ENCODE measurements at regions not wholly inside any gene's neighbourhood (a gene's known extent, or its start where the extent isn't known, plus 50 kb on each side); places are given as distances from the start of the nearest gene placed in this dataset.
"Not testable (repeated sequence)": the region's sequence is repeated elsewhere in the genome, so short reads cannot be mapped to it uniquely, and the experiment has no call there.

DNA sequence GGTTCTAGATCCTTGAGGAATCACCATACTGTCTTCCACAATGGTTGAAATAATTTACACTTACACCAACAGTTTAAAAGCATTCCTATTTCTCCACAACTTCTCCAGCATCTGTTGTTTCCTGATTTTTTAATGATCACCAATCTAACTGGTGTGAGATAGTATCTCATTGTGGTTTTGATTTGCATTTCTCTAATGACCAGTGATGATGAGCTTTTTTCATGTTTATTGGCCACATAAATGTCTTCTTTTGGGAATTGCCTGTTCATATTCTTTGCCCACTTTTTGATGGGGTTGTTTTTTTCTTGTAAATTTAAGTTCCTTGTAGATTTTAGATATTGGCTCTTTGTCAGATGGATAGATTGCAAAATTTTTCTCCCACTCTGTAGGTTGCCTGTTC is 138.2 kb downstream of the CXCL12 start:
- DNase-seq (ENCODE audit: low read depth in 2 of 3, low spot score in 2 of 3): not testable (repeated sequence)

DNA sequence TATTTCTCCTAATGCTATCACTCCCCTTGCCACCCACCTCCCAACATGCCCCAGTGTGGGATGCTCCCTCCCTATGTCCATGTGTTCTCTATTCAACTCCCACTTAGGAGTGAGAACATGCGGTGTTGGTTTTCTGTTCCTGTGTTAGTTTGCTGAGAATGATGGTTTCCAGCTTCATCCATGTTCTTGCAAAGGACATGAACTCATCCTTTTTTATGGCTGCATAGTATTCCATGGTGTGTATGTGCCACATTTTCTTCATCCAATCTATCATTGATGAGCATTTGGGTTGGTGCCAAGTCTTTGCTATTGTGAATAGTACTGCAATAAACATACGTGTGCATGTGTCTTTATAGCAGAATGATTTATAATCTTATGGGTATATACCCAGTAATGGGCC is 138.6 kb downstream of the CXCL12 start:
- DNase-seq (ENCODE audit: low read depth in 2 of 3, low spot score in 2 of 3): not testable (repeated sequence)

DNA sequence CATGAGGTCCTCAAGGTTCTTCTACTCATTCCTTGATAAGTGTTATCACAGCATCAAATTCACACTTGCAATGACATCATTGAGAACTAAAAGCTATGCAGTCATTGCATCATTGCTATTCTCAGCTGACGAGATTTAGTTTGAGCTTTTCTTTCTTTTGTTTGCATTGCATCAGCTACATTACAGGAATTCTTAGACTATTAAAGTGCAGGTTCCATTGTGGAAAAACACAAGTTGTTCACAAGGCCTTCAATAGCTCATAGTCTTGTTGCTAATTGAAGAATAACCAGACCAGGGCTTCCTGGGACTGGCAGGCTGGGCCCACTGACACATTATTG is 139.3 kb downstream of the CXCL12 start:
- DNase-seq (ENCODE audit: low read depth in 2 of 3, low spot score in 2 of 3): no peak

GRCh38 chr10:44244745-44245600 is 139.9 kb downstream of the CXCL12 start:
- no peak for DNase-seq (ENCODE audit: low read depth in 2 of 3, low spot score in 2 of 3)

GRCh38 chr10:44243851-44244510 is 140.9 kb downstream of the CXCL12 start:
- no peak for DNase-seq (ENCODE audit: low read depth in 2 of 3, low spot score in 2 of 3)

DNA sequence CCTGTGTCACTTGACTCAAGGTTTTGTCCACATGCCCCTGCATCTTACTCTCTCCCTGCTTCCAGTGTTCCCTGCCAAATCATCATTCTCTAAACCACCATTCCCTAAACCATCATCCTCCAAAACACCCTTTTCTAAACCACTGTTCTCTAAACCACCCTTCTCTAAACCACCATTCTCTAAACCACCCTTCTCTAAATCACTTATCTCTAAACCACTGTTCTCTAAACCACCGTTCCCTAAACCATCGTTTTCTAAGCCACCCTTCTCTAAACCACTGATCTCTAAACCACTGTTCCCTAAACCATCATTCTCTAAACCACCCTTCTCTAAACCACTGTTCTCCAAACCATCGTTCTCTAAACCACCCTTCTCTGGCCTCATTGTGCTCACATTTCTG is 142.1 kb downstream of the CXCL12 start:
- DNase-seq (ENCODE audit: low read depth in 2 of 3, low spot score in 2 of 3): no peak

DNA sequence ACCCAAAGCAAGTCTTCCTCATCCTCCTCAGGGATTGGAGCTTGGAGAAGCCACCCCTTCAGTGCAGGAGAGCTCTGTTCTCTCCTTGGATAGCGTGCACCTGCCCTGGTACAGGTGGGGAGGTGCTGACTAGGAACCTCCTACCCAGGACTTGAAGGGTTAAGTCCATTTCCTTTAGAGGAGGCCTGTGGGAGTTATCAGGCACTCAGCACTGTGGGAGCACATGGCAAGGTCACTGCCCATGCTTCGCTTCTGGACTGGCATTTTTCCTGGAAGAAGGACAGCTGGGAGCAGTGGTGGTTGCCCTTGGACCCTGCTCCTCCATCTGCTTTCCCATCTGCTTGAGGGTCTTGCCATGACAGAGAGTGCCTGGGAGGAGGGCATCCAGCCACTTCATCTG is 142.8 kb downstream of the CXCL12 start:
- no peak for DNase-seq (ENCODE audit: low read depth in 2 of 3, low spot score in 2 of 3)

GRCh38 chr10:44240584-44241205 is 144.2 kb downstream of the CXCL12 start:
- DNase-seq (ENCODE audit: low read depth in 2 of 3, low spot score in 2 of 3): no peak

- no peak for DNase-seq (ENCODE audit: low read depth in 2 of 3, low spot score in 2 of 3)
Observed at GRCh38 chr10:44238212-44238611, 146.7 kb downstream of the CXCL12 start.

DNA sequence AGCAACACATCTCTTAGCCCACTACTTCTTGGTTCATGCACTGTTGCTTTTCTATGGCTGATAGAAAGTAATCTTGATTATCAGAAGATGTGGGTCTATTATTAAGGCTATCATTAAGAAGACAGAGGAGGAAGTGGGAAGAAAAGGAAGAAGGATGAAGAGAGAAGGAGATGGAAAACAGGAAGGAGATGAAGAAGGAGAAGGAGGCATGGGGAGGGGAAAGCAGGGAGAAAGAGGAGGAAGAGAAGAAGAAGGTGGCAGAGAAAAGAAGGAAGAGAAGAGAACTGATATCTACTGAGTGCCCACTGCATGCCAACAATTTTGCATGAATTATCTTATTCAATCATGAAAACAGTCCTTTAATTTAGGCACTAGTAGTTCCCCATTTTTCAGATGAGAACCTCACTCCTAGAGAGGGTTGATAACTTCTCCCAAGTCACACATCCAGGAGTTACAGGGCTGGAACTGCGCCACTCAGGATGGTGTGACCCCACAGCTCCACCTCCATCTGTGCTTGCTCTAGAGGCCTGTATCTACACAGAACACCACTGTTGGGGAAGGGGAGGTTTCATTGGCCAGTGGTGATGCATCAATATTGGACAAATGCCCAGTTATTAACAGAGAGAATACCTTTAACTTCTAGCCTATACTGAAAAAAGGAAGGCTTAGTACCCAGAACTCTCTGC is 147.4 kb downstream of the CXCL12 start:
- no peak for DNase-seq (ENCODE audit: low read depth in 2 of 3, low spot score in 2 of 3)

GRCh38 chr10:44235363-44235762 is 149.5 kb downstream of the CXCL12 start:
- DNase-seq (ENCODE audit: low read depth in 2 of 3, low spot score in 2 of 3): no peak

DNA sequence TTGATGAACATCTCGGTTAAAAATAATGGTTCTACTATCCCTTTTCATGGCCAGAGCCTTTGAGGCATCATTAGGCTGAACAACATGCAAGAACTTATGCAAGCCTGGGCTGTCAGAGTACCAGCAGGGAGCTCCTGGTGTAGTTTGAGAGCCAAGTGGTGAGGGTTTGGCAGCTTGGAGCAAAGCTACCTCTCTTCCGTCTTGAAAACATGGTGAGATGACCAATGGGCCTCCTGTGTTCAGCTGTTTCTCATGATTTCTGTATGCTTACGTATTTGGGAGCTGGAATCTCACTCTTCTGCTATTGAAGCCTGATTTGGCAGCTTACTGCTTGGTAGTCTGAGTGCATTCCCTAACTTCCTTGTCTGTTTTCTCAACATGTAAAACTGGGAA is 150.4 kb downstream of the CXCL12 start:
- no peak for DNase-seq (ENCODE audit: low read depth in 2 of 3, low spot score in 2 of 3)

DNA sequence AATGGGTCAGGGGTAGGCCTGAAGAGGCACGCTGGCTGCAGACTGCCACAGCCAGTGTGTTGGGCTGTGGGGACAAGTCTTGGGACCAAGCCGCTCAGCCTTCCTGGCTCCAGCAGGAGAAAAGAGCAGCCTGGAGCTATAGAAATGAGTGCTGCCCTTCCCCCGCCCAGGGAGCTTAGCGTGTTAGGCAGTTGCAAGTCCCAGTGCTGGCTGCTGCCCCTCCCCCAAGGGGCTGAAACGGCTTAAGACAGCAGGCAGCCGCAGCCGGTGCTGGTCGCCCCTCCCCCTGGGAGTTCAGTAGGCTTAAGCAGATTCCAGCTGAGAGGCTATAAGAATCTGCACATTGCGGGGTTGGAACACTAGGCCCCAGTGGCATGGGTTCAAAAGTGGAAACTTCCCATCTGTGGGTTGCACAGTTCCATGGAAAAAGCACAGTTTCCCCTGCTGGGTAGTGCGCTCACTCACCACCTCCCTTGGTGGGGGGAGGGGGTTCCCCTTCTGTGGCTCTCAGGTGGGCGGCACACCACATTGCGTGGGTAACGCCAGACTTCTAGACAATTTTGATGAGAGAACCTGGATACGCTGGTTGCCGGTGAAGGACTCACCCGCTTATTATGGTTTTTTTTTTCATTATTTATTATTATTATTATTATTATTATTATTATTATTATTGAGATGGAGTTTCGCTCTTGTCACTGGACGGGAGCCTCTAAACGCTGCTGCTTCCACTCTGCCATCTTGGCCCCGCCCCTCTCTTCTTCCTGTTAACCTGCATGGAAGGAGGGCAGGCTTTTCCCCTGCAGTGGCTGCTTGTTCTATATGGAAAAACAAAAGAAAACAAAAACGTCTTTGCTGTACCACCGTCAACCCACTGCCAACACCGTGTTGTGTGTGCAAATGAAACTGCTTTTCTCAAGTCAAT is 151.1 kb downstream of the CXCL12 start:
- DNase-seq (ENCODE audit: low read depth in 2 of 3, low spot score in 2 of 3): no peak

- no peak for DNase-seq (ENCODE audit: low read depth in 2 of 3, low spot score in 2 of 3)
Observed at GRCh38 chr10:44217274-44217820, 167.6 kb downstream of the CXCL12 start.

GRCh38 chr10:44216073-44216472 is 168.8 kb downstream of the CXCL12 start:
- no peak for DNase-seq (ENCODE audit: low read depth in 2 of 3, low spot score in 2 of 3)

DNA sequence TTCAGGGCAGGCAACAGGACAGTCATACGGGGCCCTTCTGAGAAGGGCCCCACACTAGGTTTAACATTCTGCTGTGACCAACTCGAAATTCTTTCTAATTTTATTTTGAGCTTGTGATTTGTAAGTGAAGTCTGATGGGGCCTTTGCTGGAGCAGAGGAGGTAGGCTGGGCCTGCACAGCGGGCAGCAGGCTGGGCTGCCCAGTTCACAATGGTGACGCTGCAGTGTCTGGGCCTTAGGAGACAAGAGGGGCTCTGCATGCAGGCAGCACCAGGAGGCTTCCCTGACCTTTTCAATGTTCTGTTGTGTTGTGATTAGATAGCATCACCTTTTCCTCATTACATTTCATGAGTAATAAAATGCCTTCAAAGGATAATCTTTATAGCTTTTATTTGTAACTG is 175.1 kb downstream of the CXCL12 start:
- DNase-seq (ENCODE audit: low read depth in 2 of 3, low spot score in 2 of 3): no peak

- DNase-seq (ENCODE audit: low read depth in 2 of 3, low spot score in 2 of 3): no peak
Observed at GRCh38 chr10:44207160-44207559, 177.7 kb downstream of the CXCL12 start.

GRCh38 chr10:44206127-44206818 is 178.6 kb downstream of the CXCL12 start:
- no peak for DNase-seq (ENCODE audit: low read depth in 2 of 3, low spot score in 2 of 3)

GRCh38 chr10:44205067-44205466 is 179.8 kb downstream of the CXCL12 start:
- DNase-seq (ENCODE audit: low read depth in 2 of 3, low spot score in 2 of 3): no peak
